SK-N-MC (cell line): ENCODE measurements at regions not wholly inside any gene's neighbourhood (a gene's known extent, or its start where the extent isn't known, plus 50 kb on each side); places are given as distances from the start of the nearest gene placed in this dataset.

ENCODE experiments used
- EZH2 ChIP-seq: fragments of 200-600 bp; sonication (generic); IDR thresholded peaks from one replicate; pipeline ENCODE4 v1.6.1; 2017; ENCODE audit warnings: antibody characterized with exemption
- POLR2AphosphoS5 ChIP-seq: IDR thresholded peaks from 2 replicates; pipeline ENCODE4 v1.6.1; 2012; ENCODE audit warnings: mild to moderate bottlenecking, low read depth, low read length, borderline replicate concordance

GRCh38 chr4:115607311-115607710 is 493.9 kb upstream of the NDST4 start:
- no peak for TF ChIP-seq EZH2
- no peak for TF ChIP-seq POLR2AphosphoS5
